ENCODE measurements at regions not wholly inside any gene's neighbourhood (a gene's known extent, or its start where the extent isn't known, plus 50 kb on each side); places are given as distances from the start of the nearest gene placed in this dataset.

DNA sequence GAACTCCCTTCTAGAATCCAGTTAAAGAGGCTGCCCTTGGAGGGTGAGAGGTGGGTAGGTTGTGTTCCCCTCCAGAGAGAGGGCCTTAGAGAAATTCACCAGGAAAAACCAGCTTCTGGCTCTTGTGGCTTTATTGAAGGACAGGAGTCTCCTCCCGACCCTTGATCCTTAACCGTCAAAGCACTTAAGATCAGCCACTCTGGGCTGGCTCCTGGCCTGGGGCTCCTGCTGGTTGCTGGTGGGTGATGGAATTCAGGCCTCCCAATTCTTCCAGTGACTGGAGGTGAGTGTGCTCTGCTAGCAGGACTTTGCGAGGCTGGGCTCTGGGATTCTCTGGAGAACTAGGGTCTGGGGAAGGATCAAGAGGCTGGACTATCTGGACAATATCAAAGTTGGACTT, 75.6 kb upstream of the LGSN start:
- TF ChIP-seq, protein P1, sequence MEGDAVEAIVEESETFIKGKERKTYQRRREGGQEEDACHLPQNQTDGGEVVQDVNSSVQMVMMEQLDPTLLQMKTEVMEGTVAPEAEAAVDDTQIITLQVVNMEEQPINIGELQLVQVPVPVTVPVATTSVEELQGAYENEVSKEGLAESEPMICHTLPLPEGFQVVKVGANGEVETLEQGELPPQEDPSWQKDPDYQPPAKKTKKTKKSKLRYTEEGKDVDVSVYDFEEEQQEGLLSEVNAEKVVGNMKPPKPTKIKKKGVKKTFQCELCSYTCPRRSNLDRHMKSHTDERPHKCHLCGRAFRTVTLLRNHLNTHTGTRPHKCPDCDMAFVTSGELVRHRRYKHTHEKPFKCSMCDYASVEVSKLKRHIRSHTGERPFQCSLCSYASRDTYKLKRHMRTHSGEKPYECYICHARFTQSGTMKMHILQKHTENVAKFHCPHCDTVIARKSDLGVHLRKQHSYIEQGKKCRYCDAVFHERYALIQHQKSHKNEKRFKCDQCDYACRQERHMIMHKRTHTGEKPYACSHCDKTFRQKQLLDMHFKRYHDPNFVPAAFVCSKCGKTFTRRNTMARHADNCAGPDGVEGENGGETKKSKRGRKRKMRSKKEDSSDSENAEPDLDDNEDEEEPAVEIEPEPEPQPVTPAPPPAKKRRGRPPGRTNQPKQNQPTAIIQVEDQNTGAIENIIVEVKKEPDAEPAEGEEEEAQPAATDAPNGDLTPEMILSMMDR (IDR thresholded peaks at IDR 0.05; ENCODE audit: extremely low read depth, missing control alignments): no peak
- DNase-seq (ENCODE audit: low spot score): no peak

DNA sequence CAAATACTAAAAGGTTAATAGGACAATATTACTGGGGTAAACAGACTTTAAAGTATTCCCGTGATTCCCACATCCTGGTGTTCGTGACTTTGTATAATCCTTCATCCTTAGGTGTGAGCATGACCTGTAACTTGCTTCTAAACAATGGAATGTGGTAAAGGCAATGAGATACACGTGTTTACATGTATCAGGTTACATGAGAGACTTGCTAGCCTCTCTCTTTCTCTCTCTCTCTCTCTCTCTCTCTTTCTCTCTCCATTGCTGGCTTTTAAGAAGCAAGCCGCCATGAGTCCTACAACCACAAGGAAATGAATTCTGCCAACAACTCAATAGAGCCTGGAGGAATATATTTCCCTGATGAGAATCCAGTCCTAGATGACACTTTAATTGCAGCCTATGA, 83.9 kb upstream of the LGSN start:
- DNase-seq (ENCODE audit: low spot score): no peak
- TF ChIP-seq, protein P1 (IDR thresholded peaks at IDR 0.05; ENCODE audit: extremely low read depth, missing control alignments): no peak

DNA sequence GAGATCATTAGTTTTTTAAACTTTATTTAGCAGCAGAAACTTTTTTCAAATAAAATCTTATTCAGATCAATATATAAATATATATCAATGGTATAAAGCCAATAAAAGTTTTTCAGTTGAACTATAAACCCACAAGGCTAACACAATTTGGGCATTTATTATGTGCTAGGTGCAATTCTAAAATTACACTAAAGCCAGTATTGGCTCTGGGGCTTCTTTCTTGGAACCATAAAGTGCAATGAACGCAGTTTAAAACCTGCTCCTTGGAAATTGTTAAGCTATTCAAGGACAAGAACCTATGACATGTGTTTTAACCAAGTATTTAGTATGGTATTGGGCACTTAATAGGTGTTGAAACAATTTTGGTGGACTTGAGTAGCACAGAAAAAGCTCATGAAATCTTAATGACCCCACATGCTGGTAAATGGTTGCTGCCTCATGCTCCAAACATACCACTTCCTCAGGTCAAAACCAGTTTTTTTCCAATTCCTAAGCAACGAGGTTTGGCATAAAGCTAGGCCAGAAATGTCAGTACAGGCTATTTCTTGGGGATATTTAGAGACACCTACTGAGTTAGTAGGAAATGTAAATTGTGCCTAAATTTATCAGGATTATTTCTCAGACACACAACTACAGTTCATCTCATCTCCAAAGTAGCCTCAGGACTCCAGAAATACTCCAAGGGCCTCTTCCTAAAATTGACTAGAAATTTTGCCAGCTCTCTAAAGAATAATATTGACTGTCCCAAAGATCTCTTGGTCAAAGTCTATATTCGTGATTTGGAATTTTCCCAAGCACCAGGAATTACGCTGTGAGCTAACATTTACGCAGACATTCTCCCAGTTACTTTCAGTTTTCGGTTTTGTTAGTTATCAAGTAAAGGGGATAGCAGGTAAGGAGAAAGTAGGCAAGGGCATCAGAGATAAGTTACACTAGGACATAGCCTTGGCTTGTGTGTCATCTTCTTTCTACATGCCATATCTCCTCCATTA, 90.9 kb upstream of the LGSN start:
- no peak for DNase-seq (ENCODE audit: low spot score)
- TF ChIP-seq, protein P1 (IDR thresholded peaks at IDR 0.05; ENCODE audit: extremely low read depth, missing control alignments): no peak

DNA sequence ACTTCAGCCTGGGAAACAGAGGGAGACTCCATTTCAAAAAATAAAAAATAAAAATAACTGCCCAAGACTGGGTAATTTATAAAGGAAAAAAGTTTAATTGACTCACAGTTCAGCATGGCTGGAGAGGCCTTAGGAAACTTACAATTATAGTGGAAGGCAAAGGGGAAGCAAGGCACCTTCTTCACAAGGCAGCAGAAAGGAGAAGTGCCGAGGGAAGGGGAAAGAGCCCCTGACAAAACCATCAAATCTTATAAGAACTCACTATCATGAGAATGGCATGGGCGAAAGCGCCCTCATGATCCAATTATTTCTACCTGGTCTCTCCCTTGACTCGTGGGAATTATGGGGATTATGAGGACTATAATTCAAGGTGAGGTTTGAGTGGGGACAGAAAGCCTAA, 95.5 kb upstream of the LGSN start:
- no peak for DNase-seq (ENCODE audit: low spot score)
- TF ChIP-seq, protein P1 (IDR thresholded peaks at IDR 0.05; ENCODE audit: extremely low read depth, missing control alignments): no peak

DNA sequence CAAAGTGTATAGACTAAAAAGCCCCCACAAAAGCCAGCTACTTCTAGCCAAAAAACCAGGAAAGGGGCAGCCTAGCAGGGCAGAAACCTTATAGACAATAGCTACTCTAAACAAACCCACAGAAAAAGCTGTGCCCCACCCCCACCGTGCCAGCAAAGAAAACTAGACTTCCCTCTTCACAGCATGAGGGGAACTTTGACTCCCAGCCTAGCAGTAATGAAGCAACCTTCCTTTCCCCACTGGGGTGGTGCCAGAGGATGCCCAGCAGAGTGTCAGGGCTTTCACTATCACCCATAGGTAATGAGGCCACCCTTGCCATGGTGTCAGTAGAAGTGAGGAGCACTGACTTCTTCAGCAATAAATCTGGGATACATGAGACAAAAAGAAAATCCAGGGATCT, 99.0 kb upstream of the LGSN start:
- DNase-seq (ENCODE audit: low spot score): no peak
- TF ChIP-seq, protein P1 (IDR thresholded peaks at IDR 0.05; ENCODE audit: extremely low read depth, missing control alignments): no peak

DNA sequence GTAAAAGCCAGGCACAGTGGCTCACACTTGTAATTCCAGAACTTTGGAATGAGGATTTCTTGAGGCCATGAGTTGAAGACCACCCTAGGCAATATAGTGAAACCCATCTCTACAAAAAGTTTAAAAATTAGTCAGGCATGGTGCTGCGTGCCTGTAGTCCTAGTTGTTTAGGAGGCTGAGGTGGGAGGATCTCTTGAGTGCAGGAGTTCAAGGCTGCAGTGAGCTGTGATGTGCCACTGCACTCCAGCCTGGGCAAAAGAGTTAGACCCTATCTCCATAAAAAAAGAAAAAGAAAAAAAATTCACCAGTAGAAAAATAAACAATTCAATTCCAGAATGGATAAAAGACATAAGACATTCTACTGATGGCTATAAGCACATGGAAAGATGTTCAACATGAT, 104.9 kb upstream of the LGSN start:
- no peak for DNase-seq (ENCODE audit: low spot score)
- TF ChIP-seq, protein P1 (IDR thresholded peaks at IDR 0.05; ENCODE audit: extremely low read depth, missing control alignments): no peak

DNA sequence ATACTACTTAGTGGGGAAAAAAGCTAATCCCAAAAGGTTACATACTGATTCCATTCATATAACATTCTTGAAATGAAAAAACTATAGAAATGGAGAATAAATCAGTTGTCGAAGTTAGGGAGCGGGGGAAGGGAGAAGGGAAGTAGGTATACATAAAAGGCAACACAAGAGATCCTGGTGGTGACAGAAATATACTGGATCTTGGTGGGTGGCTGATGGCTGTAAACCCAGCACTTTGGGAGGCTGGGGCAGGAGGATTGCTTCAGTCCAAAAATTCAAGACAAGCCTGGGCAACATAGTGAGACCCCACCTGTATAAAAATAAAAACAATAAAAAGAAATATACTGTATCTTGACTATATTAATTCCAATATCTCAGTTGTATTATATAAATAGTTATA, 105.7 kb upstream of the LGSN start:
- TF ChIP-seq, protein P1 (IDR thresholded peaks at IDR 0.05; ENCODE audit: extremely low read depth, missing control alignments): no peak
- DNase-seq (ENCODE audit: low spot score): no peak
